ENCODE measurements at regions not wholly inside any gene's neighbourhood (a gene's known extent, or its start where the extent isn't known, plus 50 kb on each side); places are given as distances from the start of the nearest gene placed in this dataset.
A peak's percentile ranks its signal among the peaks of the same experiment; 100 is the strongest.

DNA sequence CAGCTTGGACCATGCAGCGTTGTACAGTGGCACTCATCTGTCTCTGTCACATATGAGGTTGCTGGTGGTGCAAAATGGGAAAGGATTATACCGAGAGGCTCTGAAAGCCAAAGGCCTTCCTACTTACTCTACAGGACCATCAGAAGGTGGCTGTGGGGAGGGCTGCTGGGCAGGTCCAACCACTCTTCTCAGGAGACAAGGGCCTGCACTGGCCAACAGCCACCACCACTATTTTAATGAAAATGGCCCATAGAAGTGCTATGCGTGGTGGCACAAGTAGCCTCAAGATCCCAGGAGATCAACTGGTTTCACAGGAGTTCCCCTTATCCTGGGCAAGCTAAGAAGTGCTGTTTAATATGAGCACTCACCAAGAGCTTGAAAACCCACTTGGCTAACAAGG lies 52.3 kb downstream of the MRPL57 start:
- ATAC-seq (no peak), DNase-seq (ENCODE audit: low spot score) (no peak)
- H3K4me3 Mint-ChIP-seq = no peak overlapping the region
- H3K4me1 Mint-ChIP-seq (ENCODE audit: low read depth in 2 of 2) = no peaks in the 10 kb centered on the region
- H3K9me3 Mint-ChIP-seq = no peaks in the 10 kb centered on the region
- no peaks in the 10 kb centered on the region for H3K36me3 Mint-ChIP-seq
- no peak overlapping the region for H3K27ac Mint-ChIP-seq
- H3K27me3 Mint-ChIP-seq = peaks cover 14 to 19% of the 10 kb centered on the region in 2 donors

DNA sequence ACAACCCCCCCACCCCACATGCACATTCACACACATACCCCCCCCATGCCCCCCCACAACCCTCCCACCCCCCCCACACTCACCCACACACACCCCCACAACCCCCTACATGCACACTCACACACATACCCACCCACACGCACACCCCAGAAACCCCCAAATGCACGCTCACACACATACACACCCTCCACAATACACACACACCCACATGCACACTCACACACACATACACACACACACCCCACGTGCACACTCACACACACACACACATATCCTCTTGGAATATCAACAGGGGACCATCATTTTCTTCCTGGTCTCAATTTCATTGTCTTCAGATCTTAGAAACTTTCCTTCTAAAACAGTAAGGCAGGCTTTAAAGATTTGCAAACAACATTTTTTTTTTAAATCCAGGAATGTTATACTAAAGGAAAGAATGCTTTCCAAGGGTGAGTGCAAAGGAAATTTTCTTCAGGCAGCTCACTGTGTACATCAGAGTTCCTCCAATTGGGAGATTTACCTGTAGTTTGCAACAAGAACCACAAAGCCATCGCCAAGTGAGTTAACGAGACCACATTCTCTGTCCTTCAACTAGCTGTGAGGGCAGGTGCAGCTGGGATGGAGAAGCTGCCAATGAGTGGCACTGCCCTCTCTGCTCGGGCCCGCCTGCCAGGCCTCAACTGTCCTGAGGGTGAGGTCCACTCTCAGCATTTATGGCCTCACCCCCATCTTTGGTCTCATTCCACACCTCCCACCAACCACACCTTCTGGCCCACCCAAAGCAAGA lies 53.0 kb downstream of the MRPL57 start:
- DNase-seq (ENCODE audit: low spot score) = no peak
- Mint-ChIP-seq H3K9me3 (no peaks in the 10 kb centered on the region), H3K36me3 (no peaks in the 10 kb centered on the region), H3K27me3 (peaks cover 14 to 19% of the 10 kb centered on the region in 2 donors), H3K4me1 (ENCODE audit: low read depth in 2 of 2) (no peaks in the 10 kb centered on the region), H3K27ac (no peak overlapping the region), H3K4me3 (no peak overlapping the region)
- no peak for ATAC-seq

DNA sequence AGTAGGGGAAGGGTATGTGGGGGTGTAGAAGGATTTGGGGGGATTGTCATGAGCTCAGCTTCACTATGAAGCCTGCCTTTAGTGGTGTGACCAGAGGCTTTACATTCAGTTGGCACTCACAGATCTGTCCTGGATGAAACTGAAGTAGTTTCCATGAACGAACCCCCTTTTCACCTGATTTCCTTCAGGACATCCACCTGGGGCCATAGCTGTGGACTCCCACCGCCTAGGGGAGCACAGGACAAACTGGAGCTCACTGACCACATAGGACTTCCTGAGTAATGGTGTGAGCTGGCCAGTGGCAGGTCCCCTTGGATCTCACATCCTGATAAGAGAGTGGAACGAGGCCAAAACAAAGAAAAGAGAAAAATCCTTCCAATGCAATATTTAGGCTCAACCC lies 54.1 kb downstream of the MRPL57 start:
- ATAC-seq (no peak), DNase-seq (ENCODE audit: low spot score) (no peak)
- Mint-ChIP-seq H3K36me3 (no peaks in the 10 kb centered on the region), H3K27ac (no peak overlapping the region), H3K27me3 (peaks cover 14 to 17% of the 10 kb centered on the region in 2 donors), H3K4me1 (ENCODE audit: low read depth in 2 of 2) (no peaks in the 10 kb centered on the region), H3K4me3 (no peak overlapping the region), H3K9me3 (no peaks in the 10 kb centered on the region)

DNA sequence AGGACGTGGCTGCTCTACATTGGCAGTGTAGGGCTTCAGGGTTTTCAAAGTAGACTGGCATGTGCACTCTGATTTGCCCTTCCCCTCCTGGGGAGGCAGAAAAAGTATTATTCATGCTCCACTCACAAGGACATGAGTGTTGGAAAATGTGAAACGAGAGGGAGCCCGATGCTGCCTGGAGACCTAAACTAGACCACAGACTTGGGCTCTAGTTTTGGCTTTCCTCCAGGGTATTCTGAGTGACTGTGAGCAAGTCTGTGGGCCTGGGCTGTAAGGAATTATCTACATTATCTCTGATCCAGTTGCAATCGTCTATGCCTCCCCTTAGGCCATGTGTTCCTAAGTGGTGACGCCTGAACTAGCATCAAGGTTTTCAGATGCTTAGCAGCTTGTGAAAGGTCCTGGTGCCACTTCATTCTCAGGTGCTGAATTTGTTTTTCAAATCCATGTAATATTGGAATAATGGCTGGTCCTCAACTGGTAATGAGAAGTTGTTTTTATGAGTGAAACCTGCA lies 55.0 kb downstream of the MRPL57 start:
- no peaks in the 10 kb centered on the region for H3K4me1 Mint-ChIP-seq (ENCODE audit: low read depth in 2 of 2)
- no peaks in the 10 kb centered on the region for H3K36me3 Mint-ChIP-seq
- no peak for DNase-seq (ENCODE audit: low spot score)
- H3K27ac Mint-ChIP-seq = no peak overlapping the region
- H3K9me3 Mint-ChIP-seq = no peaks in the 10 kb centered on the region
- ATAC-seq = no peak
- peaks cover 11 to 15% of the 10 kb centered on the region in 2 donors for H3K27me3 Mint-ChIP-seq
- no peak overlapping the region for H3K4me3 Mint-ChIP-seq

DNA sequence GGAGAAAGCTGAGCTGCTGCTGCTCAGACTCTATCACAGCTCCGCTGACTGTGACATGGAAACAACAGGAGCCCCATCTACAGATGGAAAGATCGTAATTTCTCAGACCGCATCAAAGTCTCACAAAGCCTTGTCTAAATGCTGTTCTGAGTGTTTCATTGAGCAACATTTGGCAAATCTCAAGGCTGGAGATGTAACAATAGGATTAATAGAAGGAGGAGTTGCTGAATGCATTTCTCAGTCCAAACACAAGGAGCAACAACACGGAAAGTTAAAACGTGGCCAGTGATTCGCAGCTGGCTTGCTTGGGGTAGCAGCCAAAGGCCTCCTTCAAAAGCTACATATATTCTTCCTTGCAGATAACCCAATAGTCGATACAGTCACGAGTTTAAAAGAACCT lies 55.7 kb downstream of the MRPL57 start:
- Mint-ChIP-seq H3K36me3 (no peaks in the 10 kb centered on the region), H3K9me3 (no peaks in the 10 kb centered on the region), H3K4me3 (no peak overlapping the region), H3K27ac (no peak overlapping the region), H3K27me3 (peaks cover 7 to 11% of the 10 kb centered on the region in 2 donors), H3K4me1 (ENCODE audit: low read depth in 2 of 2) (no peaks in the 10 kb centered on the region)
- no peak for DNase-seq (ENCODE audit: low spot score)
- no peak for ATAC-seq

DNA sequence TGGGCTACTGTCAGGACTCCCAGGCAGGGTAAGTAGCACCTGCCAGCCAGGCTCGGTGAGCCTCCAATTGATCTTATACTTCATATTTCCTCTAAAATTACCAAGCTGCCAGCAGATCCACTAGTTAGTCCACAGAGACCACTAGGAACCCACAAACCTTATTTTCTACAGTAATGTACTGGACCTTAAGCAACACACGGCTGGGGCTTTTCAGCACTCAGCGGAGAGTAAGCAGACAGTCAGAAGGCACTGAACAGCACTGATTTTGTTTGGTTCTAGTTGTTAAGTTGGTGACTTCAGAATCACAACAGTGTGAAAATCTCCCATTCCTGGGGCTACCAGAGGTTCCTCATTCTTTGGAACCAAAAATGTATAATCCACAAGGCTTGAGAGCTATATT lies 56.1 kb downstream of the MRPL57 start:
- Mint-ChIP-seq H3K4me1 (ENCODE audit: low read depth in 2 of 2) (no peaks in the 10 kb centered on the region), H3K27ac (no peak overlapping the region), H3K4me3 (no peak overlapping the region), H3K27me3 (peaks cover 7 to 10% of the 10 kb centered on the region in 2 donors), H3K9me3 (no peaks in the 10 kb centered on the region), H3K36me3 (no peaks in the 10 kb centered on the region)
- no peak for DNase-seq (ENCODE audit: low spot score)
- ATAC-seq = no peak

DNA sequence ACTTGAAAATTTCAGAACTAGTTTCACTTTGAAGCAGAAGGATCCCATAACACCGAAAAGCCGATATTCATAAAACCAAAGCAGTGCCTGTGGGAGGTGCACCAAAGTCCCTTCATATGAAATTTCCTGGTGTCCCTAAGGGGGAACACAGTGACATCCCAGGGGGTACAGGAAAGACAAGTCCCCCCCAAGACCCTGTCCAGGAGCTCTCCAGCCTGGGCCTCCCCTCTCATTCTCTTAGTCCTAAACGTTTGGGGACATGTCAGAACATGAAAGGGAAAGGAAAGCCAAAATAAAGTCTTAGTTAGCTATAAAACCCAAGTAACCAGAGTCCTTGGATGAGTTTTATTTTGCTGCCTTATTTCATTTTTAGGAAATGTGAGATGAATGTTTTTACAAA lies 56.6 kb downstream of the MRPL57 start:
- H3K4me1 Mint-ChIP-seq (ENCODE audit: low read depth in 2 of 2) = no peaks in the 10 kb centered on the region
- H3K4me3 Mint-ChIP-seq = no peak overlapping the region
- H3K27me3 Mint-ChIP-seq = peaks cover 7 to 10% of the 10 kb centered on the region in 2 donors
- no peaks in the 10 kb centered on the region for H3K36me3 Mint-ChIP-seq
- H3K9me3 Mint-ChIP-seq = no peaks in the 10 kb centered on the region
- ATAC-seq (no peak), DNase-seq (ENCODE audit: low spot score) (no peak)
- no peak overlapping the region for H3K27ac Mint-ChIP-seq

DNA sequence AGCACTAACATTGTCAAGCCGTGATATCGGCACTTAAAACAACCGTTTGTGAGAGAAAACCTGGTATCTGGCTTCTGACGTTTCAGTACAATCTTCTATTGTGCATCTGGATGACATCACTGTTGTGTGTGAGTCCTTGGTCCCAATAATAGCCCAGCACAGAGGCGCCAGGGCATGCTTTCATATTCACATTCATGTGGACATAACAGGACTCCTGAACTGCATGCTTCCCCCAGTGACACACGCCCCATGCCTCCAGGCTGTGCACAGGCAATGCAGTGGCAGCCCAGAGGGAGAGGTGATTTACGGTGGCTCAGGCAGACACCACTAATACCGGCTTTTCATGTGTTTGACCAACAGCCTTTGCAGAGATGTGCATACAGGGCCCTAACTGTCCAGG lies 58.1 kb downstream of the MRPL57 start:
- Mint-ChIP-seq H3K4me1 (ENCODE audit: low read depth in 2 of 2) (no peaks in the 10 kb centered on the region), H3K27me3 (peaks cover 2 to 6% of the 10 kb centered on the region in 2 donors)
- no peak for ATAC-seq

DNA sequence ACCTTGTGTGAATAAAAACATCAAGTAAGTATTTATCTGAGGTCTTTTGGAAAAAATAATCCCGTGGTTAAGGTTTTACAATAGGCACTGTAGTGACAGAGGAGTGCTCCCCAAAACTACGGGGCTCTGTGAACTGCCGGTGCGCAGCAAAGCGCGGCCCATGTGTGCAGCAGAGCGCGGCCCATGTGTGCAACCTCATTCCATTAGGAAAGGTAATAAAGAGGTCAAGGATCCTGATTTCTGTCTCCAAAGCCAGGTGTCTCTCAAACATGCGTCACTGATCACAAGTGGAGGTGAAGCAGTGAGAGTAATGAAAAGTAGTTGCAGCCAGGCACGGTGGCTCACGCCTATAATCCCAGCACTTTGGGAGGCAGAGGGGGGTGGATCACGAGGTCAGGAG lies 58.7 kb downstream of the MRPL57 start:
- Mint-ChIP-seq H3K36me3 (no peaks in the 10 kb centered on the region), H3K27me3 (peaks cover 0 to 6% of the 10 kb centered on the region in 2 donors), H3K4me3 (no peak overlapping the region), H3K27ac (no peak overlapping the region), H3K9me3 (no peaks in the 10 kb centered on the region), H3K4me1 (ENCODE audit: low read depth in 2 of 2) (no peaks in the 10 kb centered on the region)
- no peak for DNase-seq (ENCODE audit: low spot score)
- no peak for ATAC-seq

More for the DNA sequence above, 58.1 kb downstream of the MRPL57 start:
- Mint-ChIP-seq H3K9me3 (no peaks in the 10 kb centered on the region), H3K27ac (no peak overlapping the region), H3K36me3 (no peaks in the 10 kb centered on the region), H3K4me3 (no peak overlapping the region)
- no peak for DNase-seq (ENCODE audit: low spot score)

DNA sequence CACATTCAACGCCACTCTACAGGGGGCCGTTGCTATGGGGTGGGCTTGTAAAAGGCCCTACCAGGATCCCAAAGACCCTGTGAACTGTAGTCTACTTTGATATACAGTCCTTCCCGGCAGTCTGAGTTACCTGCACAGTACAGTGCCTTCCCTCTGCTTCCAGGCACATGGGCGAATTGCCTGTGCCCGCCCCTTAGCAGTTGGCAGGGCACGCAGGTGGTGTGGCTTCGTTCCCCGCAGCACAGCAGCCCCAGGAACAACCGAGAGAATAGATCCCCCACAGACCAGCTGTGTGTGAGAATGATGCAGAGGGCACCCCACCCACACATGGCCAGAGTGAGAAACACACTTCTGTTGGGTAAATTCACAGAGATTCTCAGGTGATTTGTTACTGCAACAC lies 60.6 kb downstream of the MRPL57 start:
- Mint-ChIP-seq H3K27me3 (peaks cover 0 to 6% of the 10 kb centered on the region in 2 donors), H3K27ac (no peak overlapping the region), H3K4me3 (no peak overlapping the region), H3K9me3 (no peaks in the 10 kb centered on the region), H3K4me1 (ENCODE audit: low read depth in 2 of 2) (peaks cover 0 to 6% of the 10 kb centered on the region in 2 donors), H3K36me3 (no peaks in the 10 kb centered on the region)
- DNase-seq (ENCODE audit: low spot score) (no peak), ATAC-seq (peak in 1 of 2 donors; percentile 28)

DNA sequence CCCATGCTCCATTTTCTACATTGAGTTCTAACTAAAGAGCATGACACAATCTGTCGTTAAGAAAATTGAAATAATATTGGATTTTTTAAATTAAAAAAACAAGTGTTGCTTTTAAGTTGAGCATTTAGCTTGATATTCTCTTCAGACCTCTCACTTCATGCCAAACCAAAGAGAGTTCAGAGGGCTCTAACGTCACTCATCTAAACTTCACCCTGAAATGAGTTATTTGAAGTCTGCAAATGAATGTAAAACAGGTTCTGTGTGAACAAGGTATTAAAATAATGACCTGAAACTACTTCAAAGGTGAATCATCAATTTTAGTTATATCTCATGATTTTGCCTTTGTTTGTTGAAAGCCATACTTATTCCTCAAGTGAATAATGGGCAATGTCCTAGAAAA lies 61.8 kb downstream of the MRPL57 start:
- no peaks in the 10 kb centered on the region for H3K36me3 Mint-ChIP-seq
- H3K4me1 Mint-ChIP-seq (ENCODE audit: low read depth in 2 of 2) = peaks cover 0 to 6% of the 10 kb centered on the region in 2 donors
- ATAC-seq (no peak), DNase-seq (ENCODE audit: low spot score) (no peak)
- H3K27me3 Mint-ChIP-seq = peaks cover 0 to 3% of the 10 kb centered on the region in 2 donors
- H3K9me3 Mint-ChIP-seq = no peaks in the 10 kb centered on the region
- H3K4me3 Mint-ChIP-seq = no peak overlapping the region
- no peak overlapping the region for H3K27ac Mint-ChIP-seq

DNA sequence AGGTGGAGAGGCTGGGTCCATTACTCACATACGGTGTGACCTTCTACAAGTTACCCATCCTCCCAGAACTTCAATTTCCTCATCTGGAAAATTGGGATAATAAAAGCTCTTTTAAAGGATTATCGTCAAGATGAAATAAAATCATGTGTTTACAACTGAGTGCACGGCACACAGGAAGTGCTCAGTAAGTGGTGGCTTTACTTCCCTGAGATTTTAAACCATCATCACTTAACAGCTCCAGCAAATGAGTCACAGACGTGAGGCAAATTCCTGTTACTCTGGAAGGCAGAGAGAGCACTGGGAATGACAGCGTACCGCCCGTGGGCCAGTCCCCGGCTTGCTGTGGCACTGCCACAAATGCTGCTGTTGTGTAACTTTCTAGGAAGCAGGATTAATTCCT lies 64.1 kb downstream of the MRPL57 start:
- DNase-seq (ENCODE audit: low spot score) = no peak
- H3K27me3 Mint-ChIP-seq = peaks cover 5% of the 10 kb centered on the region in 2 donors
- H3K9me3 Mint-ChIP-seq = no peaks in the 10 kb centered on the region
- ATAC-seq = no peak
- H3K4me3 Mint-ChIP-seq = no peak overlapping the region
- H3K27ac Mint-ChIP-seq = no peak overlapping the region
- peaks cover 0 to 6% of the 10 kb centered on the region in 2 donors for H3K4me1 Mint-ChIP-seq (ENCODE audit: low read depth in 2 of 2)
- H3K36me3 Mint-ChIP-seq = no peaks in the 10 kb centered on the region

DNA sequence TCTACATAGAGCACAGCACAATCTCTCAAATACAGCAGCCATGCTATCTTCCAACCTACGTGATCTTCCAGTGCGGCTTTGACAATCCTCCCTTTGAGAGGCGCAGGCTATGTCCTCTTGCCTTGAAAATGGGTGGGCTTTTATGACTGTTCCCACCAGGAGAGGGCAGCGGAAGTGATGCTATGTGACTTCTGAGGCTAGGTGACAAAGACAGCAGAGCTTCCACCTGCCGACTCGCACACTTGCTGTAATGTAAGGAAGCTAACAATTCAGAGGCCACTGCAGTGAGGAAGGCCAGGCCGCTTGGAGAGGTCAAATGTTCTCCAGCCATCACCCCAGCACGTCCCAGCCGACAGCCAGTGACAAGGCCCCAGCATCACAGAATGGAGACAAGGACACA lies 65.8 kb downstream of the MRPL57 start:
- ATAC-seq = no peak
- no peaks in the 10 kb centered on the region for H3K36me3 Mint-ChIP-seq
- H3K4me1 Mint-ChIP-seq (ENCODE audit: low read depth in 2 of 2) = peaks cover 0 to 6% of the 10 kb centered on the region in 2 donors
- DNase-seq (ENCODE audit: low spot score) = no peak
- no peak overlapping the region for H3K4me3 Mint-ChIP-seq
- H3K9me3 Mint-ChIP-seq = no peaks in the 10 kb centered on the region
- no peak overlapping the region for H3K27ac Mint-ChIP-seq
- H3K27me3 Mint-ChIP-seq = peaks cover 2 to 5% of the 10 kb centered on the region in 2 donors

DNA sequence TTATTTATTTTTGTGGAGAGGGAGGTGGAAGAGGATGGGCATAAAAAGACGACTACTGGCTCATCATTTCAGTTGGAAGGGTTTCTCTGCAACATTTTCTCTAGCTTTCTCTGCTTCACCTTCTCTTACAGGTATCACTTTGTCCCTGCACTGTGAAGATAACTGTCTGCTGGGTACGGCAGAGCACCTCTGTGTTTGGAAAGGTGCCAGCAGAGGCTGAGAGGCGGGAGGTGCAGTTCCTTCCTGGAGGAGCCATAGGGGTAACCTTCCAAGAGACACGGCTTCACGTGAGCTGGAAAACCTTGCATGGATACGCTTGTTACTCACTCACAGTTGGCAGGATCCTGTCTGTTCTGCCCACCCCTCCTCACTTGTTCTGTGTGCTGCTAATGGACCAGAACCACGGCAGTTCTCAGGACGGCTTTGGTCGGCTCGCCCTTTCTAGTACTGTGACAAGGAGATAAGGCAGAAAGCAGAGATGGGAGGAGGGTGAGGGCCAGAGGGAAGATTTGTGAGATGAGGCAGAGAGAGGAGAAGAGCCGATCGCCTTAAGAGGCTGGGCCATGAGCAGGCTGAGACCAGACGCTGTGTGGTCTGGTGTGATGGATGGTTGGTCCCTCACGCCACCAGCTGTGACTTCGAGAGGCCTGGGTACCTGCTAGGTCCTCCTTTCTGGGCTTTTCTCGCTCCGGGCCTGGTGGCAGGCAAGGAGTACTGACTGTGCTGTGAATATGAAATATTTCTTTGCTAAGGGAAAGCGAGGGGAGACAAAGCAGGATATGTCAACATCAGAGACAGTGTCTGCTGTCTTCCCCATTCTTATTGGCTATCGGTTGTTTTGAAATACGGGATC lies 66.8 kb downstream of the MRPL57 start:
- Mint-ChIP-seq H3K36me3 (no peaks in the 10 kb centered on the region), H3K4me3 (no peak overlapping the region), H3K27me3 (peaks cover 5 to 8% of the 10 kb centered on the region in 2 donors), H3K9me3 (no peaks in the 10 kb centered on the region), H3K27ac (no peak overlapping the region), H3K4me1 (ENCODE audit: low read depth in 2 of 2) (peaks cover 0 to 6% of the 10 kb centered on the region in 2 donors)
- DNase-seq (ENCODE audit: low spot score) (no peak), ATAC-seq (peak in 1 of 2 donors; percentile 6)

Data from natural killer cell treated with Interleukin-12 subunit alpha and Interleukin-12 subunit beta and Interleukin-15 and Interleukin-18, amount 100 ng/mL, for 72 hours (primary cell).